ENCODE measurements at regions not wholly inside any gene's neighbourhood (a gene's known extent, or its start where the extent isn't known, plus 50 kb on each side); places are given as distances from the start of the nearest gene placed in this dataset.
A peak's percentile ranks its signal among the peaks of the same experiment; 100 is the strongest.

- TF ChIP-seq THAP8 (CRISPR knock-in tag; IDR thresholded peaks at IDR 0.05; ENCODE audit: borderline replicate concordance) (no peak), KAT7 (CRISPR knock-in tag; IDR thresholded peaks at IDR 0.05; ENCODE audit: borderline replicate concordance) (no peak), MLX (CRISPR knock-in tag; IDR thresholded peaks at IDR 0.05) (peak; percentile 94), MAX (IDR thresholded peaks at IDR 0.05) (peak; percentile 99), RBM39 (IDR thresholded peaks at IDR 0.05; ENCODE audit: low read depth, low read length, poor library complexity, severe bottlenecking) (no peak), ZNF530 (CRISPR knock-in tag; IDR thresholded peaks at IDR 0.05; ENCODE audit: low read depth) (no peak), MLLT10 (CRISPR knock-in tag; IDR thresholded peaks at IDR 0.05) (no peak), KAT8 (CRISPR knock-in tag; IDR thresholded peaks at IDR 0.05) (peak; percentile 77; the same call in 1 of the 2 replicates), PRDM15 (CRISPR knock-in tag; IDR thresholded peaks at IDR 0.05) (peak; percentile 27; the same call in 1 of the 2 replicates), ZBTB8A (CRISPR knock-in tag; IDR thresholded peaks at IDR 0.05; ENCODE audit: borderline replicate concordance, low read depth) (no peak), NFRKB (IDR thresholded peaks at IDR 0.05) (no peak), THYN1 (CRISPR knock-in tag; IDR thresholded peaks at IDR 0.05; ENCODE audit: borderline replicate concordance, low read depth) (no peak), FOXO1 (CRISPR knock-in tag; IDR thresholded peaks at IDR 0.05) (peak; percentile 69; the same call in 1 of the 2 replicates), BCLAF1 (IDR thresholded peaks at IDR 0.05) (no peak), ZNF614 (CRISPR knock-in tag; IDR thresholded peaks at IDR 0.05; ENCODE audit: borderline replicate concordance) (peak; percentile 70; the same call in 1 of the 2 replicates), NR2F2 (IDR thresholded peaks at IDR 0.05; ENCODE audit: borderline replicate concordance, low read depth) (peak; percentile 56; the same call in 1 of the 2 replicates), ASH2L (IDR thresholded peaks at IDR 0.05; ENCODE audit: insufficient read length, low read depth, low read length) (no peak), E2F1 (CRISPR knock-in tag; IDR thresholded peaks at IDR 0.05) (no peak), REL (CRISPR knock-in tag; conservative IDR thresholded peaks at IDR 0.05) (no peak), PAX8 (CRISPR knock-in tag; IDR thresholded peaks at IDR 0.05; ENCODE audit: borderline replicate concordance) (0 out of 2 replicates have a peak, but pooled peaks have one; percentile 39), TCF7 (IDR thresholded peaks at IDR 0.05; ENCODE audit: low read depth) (no peak)
Observed at GRCh38 chr16:85306071-85306792, 194.0 kb upstream of the CIBAR2 start (continued).
